ENCODE measurements at regions not wholly inside any gene's neighbourhood (a gene's known extent, or its start where the extent isn't known, plus 50 kb on each side); places are given as distances from the start of the nearest gene placed in this dataset.

DNA sequence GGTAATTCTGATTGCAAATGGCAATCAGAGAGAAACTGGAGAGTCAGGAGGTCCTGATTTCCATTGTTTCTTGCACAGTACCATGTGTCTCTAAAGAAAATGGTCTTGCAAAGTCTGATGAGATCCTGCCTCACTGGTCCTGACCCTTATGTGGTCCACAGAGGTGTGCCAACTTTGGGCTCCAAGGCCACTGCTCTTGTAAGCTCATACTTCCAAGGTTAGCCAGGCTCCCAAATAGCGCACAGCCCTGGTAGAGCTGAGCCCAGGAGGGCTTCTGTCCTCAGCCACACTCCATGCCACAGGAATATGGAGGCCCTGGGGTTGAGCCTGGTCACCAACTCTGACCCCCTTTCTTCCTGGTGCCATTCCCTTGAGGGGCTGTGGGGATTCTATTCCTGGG, 80.7 kb downstream of the SDC1 start:
- Mint-ChIP-seq H3K36me3 (ENCODE audit: insufficient read depth, unreplicated experiment) (peaks cover 14% of the 10 kb centered on the region), H3K27me3 (ENCODE audit: unreplicated experiment) (no peaks in the 10 kb centered on the region), H3K4me3 (ENCODE audit: low read depth, unreplicated experiment) (no peak overlapping the region), H3K4me1 (ENCODE audit: low read depth, unreplicated experiment) (peaks cover 82% of the 10 kb centered on the region), H3K27ac (ENCODE audit: unreplicated experiment) (peak overlapping the region; percentile 66), H3K9me3 (ENCODE audit: low read depth, unreplicated experiment) (no peaks in the 10 kb centered on the region)
- no TSS peak for BruUV-seq (replicated peaks)
- TF ChIP-seq, protein P1, sequence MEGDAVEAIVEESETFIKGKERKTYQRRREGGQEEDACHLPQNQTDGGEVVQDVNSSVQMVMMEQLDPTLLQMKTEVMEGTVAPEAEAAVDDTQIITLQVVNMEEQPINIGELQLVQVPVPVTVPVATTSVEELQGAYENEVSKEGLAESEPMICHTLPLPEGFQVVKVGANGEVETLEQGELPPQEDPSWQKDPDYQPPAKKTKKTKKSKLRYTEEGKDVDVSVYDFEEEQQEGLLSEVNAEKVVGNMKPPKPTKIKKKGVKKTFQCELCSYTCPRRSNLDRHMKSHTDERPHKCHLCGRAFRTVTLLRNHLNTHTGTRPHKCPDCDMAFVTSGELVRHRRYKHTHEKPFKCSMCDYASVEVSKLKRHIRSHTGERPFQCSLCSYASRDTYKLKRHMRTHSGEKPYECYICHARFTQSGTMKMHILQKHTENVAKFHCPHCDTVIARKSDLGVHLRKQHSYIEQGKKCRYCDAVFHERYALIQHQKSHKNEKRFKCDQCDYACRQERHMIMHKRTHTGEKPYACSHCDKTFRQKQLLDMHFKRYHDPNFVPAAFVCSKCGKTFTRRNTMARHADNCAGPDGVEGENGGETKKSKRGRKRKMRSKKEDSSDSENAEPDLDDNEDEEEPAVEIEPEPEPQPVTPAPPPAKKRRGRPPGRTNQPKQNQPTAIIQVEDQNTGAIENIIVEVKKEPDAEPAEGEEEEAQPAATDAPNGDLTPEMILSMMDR (IDR thresholded peaks at IDR 0.05; ENCODE audit: unreplicated experiment): no peak
- no peak for DNase-seq
- CTCF ChIA-PET: interaction anchor here (1.1 kb wide), 1 partner anchor 9 kb away, joined by 3 read pairs; no protein-coding TSS in a partner anchor
- intact Hi-C loops (cut with micrococcal nuclease; ENCODE audit: unreplicated experiment): no loop called here

DNA sequence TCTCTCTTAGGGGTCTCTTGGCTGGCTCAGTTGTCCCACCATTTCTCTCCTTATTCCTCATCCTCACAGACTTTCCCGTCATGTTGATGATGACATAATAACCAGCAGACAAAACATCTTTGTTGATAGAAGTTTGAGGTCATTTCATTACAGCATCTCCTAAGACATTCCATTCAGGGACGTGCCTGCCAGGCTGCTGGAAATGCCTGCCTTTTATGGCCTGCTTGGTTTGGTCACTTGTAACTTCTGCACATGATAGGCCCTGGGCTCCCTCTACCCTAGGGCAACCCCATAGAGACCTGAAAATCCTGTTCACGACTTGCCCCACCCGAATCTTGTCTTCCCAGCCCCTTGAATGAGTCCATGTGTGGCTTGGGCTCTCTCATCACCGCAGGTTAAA, 81.7 kb downstream of the SDC1 start:
- H3K27ac Mint-ChIP-seq (ENCODE audit: unreplicated experiment): peak overlapping the region; percentile 66
- H3K9me3 Mint-ChIP-seq (ENCODE audit: low read depth, unreplicated experiment): no peaks in the 10 kb centered on the region
- DNase-seq: peak; percentile 66
- BruUV-seq (replicated peaks): no TSS peak
- peak overlapping the region; percentile 1 for H3K4me3 Mint-ChIP-seq (ENCODE audit: low read depth, unreplicated experiment)
- peaks cover 82% of the 10 kb centered on the region for H3K4me1 Mint-ChIP-seq (ENCODE audit: low read depth, unreplicated experiment)
- H3K36me3 Mint-ChIP-seq (ENCODE audit: insufficient read depth, unreplicated experiment): peaks cover 14% of the 10 kb centered on the region
- intact Hi-C loops (cut with micrococcal nuclease; ENCODE audit: unreplicated experiment): loop anchor here (2.0 kb wide), 1 partner anchor 42 kb away; no protein-coding TSS in a partner anchor
- TF ChIP-seq, protein P1 (IDR thresholded peaks at IDR 0.05; ENCODE audit: unreplicated experiment): no peak
- no peaks in the 10 kb centered on the region for H3K27me3 Mint-ChIP-seq (ENCODE audit: unreplicated experiment)
- CTCF ChIA-PET: interaction anchor here (1.1 kb wide), 1 partner anchor 8 kb away, joined by 3 read pairs; no protein-coding TSS in a partner anchor

DNA sequence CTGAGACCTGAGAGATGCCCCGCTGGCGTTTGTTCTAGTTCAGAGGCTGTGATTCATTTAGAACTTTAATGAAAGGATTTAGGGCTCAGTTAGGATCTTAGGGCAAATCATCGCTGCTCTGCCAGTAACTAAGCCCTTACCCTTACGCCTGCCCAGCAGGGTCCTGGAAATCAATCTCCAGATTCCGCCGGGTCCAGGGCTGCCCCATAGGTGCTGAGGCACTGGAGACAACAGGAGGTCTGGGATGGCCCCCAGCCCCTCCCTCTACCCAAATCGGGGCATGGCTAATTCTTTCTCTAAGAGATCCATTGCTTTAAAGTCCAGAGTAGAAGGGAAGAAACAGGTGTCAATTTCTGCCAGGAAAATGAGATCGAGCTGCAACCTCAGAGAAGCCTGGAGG, 83.1 kb downstream of the SDC1 start:
- peak overlapping the region; percentile 75 for H3K27ac Mint-ChIP-seq (ENCODE audit: unreplicated experiment)
- H3K9me3 Mint-ChIP-seq (ENCODE audit: low read depth, unreplicated experiment): no peaks in the 10 kb centered on the region
- H3K4me3 Mint-ChIP-seq (ENCODE audit: low read depth, unreplicated experiment): no peak overlapping the region
- DNase-seq: no peak
- H3K36me3 Mint-ChIP-seq (ENCODE audit: insufficient read depth, unreplicated experiment): peaks cover 14% of the 10 kb centered on the region
- TF ChIP-seq, protein P1 (IDR thresholded peaks at IDR 0.05; ENCODE audit: unreplicated experiment): no peak
- no TSS peak for BruUV-seq (replicated peaks)
- no peaks in the 10 kb centered on the region for H3K27me3 Mint-ChIP-seq (ENCODE audit: unreplicated experiment)
- peaks cover 76% of the 10 kb centered on the region for H3K4me1 Mint-ChIP-seq (ENCODE audit: low read depth, unreplicated experiment)
- CTCF ChIA-PET: interaction anchor here (1.0 to 1.3 kb wide), 3 partner anchors 42 to 90 kb away, joined by 3 to 6 read pairs (median 4); no protein-coding TSS in a partner anchor
- intact Hi-C loops (cut with micrococcal nuclease; ENCODE audit: unreplicated experiment): loop anchor here (2.0 kb wide), 1 partner anchor 43 kb away; no protein-coding TSS in a partner anchor

DNA sequence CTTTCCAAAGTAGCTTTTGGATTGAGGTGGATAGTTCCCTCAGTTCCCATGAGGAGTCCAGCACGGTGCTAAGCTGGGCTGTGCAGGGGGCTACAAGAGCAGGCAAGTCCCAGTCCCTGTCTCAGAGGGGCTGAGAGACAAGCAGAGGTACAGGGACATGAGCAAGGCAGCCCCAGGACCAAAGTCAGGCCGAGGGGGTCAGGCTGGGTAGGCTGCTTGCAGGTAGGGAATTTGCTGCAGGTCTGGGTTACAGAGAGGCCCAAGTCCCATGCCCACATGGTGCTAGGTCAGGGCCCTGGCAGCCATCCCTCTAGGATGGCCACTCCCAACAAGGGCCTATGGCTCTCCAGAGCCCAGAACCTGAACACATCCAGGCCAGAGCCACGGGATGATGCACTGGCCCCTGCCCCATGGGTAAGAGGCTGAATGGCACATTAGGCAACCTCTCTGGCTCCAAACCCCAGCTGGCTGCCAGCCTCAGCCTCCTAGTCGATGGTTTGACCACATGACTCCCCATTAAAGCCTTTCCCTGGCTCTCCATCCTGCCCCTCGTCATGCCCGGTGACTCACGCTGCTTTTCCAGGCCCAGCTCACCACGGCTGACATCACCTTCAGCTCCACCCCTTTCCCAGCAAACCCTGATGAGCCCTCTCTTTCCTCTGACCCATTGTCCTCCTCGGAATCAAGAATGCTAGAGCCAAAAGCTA, 83.7 kb downstream of the SDC1 start:
- peak overlapping the region; percentile 75 for H3K27ac Mint-ChIP-seq (ENCODE audit: unreplicated experiment)
- H3K9me3 Mint-ChIP-seq (ENCODE audit: low read depth, unreplicated experiment): no peaks in the 10 kb centered on the region
- TF ChIP-seq, protein P1 (IDR thresholded peaks at IDR 0.05; ENCODE audit: unreplicated experiment): no peak
- CTCF ChIA-PET: interaction anchor here (1.0 to 1.3 kb wide), 3 partner anchors 43 to 91 kb away, joined by 3 to 6 read pairs (median 4); no protein-coding TSS in a partner anchor
- no TSS peak for BruUV-seq (replicated peaks)
- DNase-seq: peak; percentile 75
- no peak overlapping the region for H3K4me3 Mint-ChIP-seq (ENCODE audit: low read depth, unreplicated experiment)
- no peaks in the 10 kb centered on the region for H3K27me3 Mint-ChIP-seq (ENCODE audit: unreplicated experiment)
- peaks cover 70% of the 10 kb centered on the region for H3K4me1 Mint-ChIP-seq (ENCODE audit: low read depth, unreplicated experiment)
- intact Hi-C loops (cut with micrococcal nuclease; ENCODE audit: unreplicated experiment): no loop called here
- H3K36me3 Mint-ChIP-seq (ENCODE audit: insufficient read depth, unreplicated experiment): peaks cover 14% of the 10 kb centered on the region

All from Calu3 (cell line).